ENCODE measurements at regions not wholly inside any gene's neighbourhood (a gene's known extent, or its start where the extent isn't known, plus 50 kb on each side); places are given as distances from the start of the nearest gene placed in this dataset.

GRCh38 chr7:145643981-145644380 is 472.6 kb upstream of the CNTNAP2 start:
- no peak for DNase-seq (ENCODE audit: low spot score)
- TF ChIP-seq CTCF (IDR thresholded peaks at IDR 0.05; ENCODE audit: extremely low read depth, insufficient read depth, missing control alignments), result no peak
- in situ Hi-C loops (cut with MboI; ENCODE audit: low pct_unique_long_range_greater_than_20kb, low sequenced_read_pairs, unreplicated experiment), result no loop called here

GRCh38 chr7:145633513-145633912 is 483.1 kb upstream of the CNTNAP2 start:
- in situ Hi-C loops (cut with MboI; ENCODE audit: low pct_unique_long_range_greater_than_20kb, low sequenced_read_pairs, unreplicated experiment), result no loop called here
- TF ChIP-seq CTCF (IDR thresholded peaks at IDR 0.05; ENCODE audit: extremely low read depth, insufficient read depth, missing control alignments), result no peak
- no peak for DNase-seq (ENCODE audit: low spot score)

GRCh38 chr7:145624618-145625017 is 492.0 kb upstream of the CNTNAP2 start:
- in situ Hi-C loops (cut with MboI; ENCODE audit: low pct_unique_long_range_greater_than_20kb, low sequenced_read_pairs, unreplicated experiment), result no loop called here
- DNase-seq (ENCODE audit: low spot score), result no peak
- no peak for TF ChIP-seq CTCF (IDR thresholded peaks at IDR 0.05; ENCODE audit: extremely low read depth, insufficient read depth, missing control alignments)

- in situ Hi-C loops (cut with MboI; ENCODE audit: low pct_unique_long_range_greater_than_20kb, low sequenced_read_pairs, unreplicated experiment), result no loop called here
- TF ChIP-seq CTCF (IDR thresholded peaks at IDR 0.05; ENCODE audit: extremely low read depth, insufficient read depth, missing control alignments), result no peak
- DNase-seq (ENCODE audit: low spot score), result no peak
Observed at GRCh38 chr7:145605963-145606362, 510.6 kb upstream of the CNTNAP2 start.

- in situ Hi-C loops (cut with MboI; ENCODE audit: low pct_unique_long_range_greater_than_20kb, low sequenced_read_pairs, unreplicated experiment), result no loop called here
- no peak for TF ChIP-seq CTCF (IDR thresholded peaks at IDR 0.05; ENCODE audit: extremely low read depth, insufficient read depth, missing control alignments)
- no peak for DNase-seq (ENCODE audit: low spot score)
Observed at GRCh38 chr7:145599376-145599775, 517.2 kb upstream of the CNTNAP2 start.

- in situ Hi-C loops (cut with MboI; ENCODE audit: low pct_unique_long_range_greater_than_20kb, low sequenced_read_pairs, unreplicated experiment), result no loop called here
- TF ChIP-seq CTCF (IDR thresholded peaks at IDR 0.05; ENCODE audit: extremely low read depth, insufficient read depth, missing control alignments), result no peak
- DNase-seq (ENCODE audit: low spot score), result no peak
Observed at GRCh38 chr7:145584401-145584800, 532.2 kb upstream of the CNTNAP2 start.

- in situ Hi-C loops (cut with MboI; ENCODE audit: low pct_unique_long_range_greater_than_20kb, low sequenced_read_pairs, unreplicated experiment), result no loop called here
- TF ChIP-seq CTCF (IDR thresholded peaks at IDR 0.05; ENCODE audit: extremely low read depth, insufficient read depth, missing control alignments), result no peak
- DNase-seq (ENCODE audit: low spot score), result no peak
Observed at GRCh38 chr7:145582742-145583303, 533.8 kb upstream of the CNTNAP2 start.

Data from GM13977 (cell line).